GM12874 (cell line): ENCODE measurements at regions not wholly inside any gene's neighbourhood (a gene's known extent, or its start where the extent isn't known, plus 50 kb on each side); places are given as distances from the start of the nearest gene placed in this dataset.
A peak's percentile ranks its signal among the peaks of the same experiment; 100 is the strongest.

Experiments
- CTCF ChIP-seq: IDR thresholded peaks from 2 replicates; pipeline ENCODE4 v1.5.1; 2011; ENCODE audit warnings: low read depth, mild to moderate bottlenecking, control low read depth, low read length, moderate library complexity; ENCODE audit not compliant: insufficient read depth

- no peak for TF ChIP-seq CTCF
These were observed 173.3 kb upstream of the TNFAIP3 start for GRCh38 chr6:137693711-137694110.

GRCh38 chr6:137696765-137697164 lies 170.3 kb upstream of the TNFAIP3 start:
- no peak for TF ChIP-seq CTCF

GRCh38 chr6:137697267-137697938 lies 169.7 kb upstream of the TNFAIP3 start:
- TF ChIP-seq CTCF: peak; percentile 47

- no peak for TF ChIP-seq CTCF
These were observed 168.4 kb upstream of the TNFAIP3 start for GRCh38 chr6:137698636-137699030.

- no peak for TF ChIP-seq CTCF
These were observed 167.9 kb upstream of the TNFAIP3 start for GRCh38 chr6:137699031-137699683.

- no peak for TF ChIP-seq CTCF
These were observed 166.9 kb upstream of the TNFAIP3 start for GRCh38 chr6:137700161-137700560.

- TF ChIP-seq CTCF: no peak
These were observed 166.1 kb upstream of the TNFAIP3 start for GRCh38 chr6:137700751-137701477.
